ENCODE measurements at regions not wholly inside any gene's neighbourhood (a gene's known extent, or its start where the extent isn't known, plus 50 kb on each side); places are given as distances from the start of the nearest gene placed in this dataset.

- DNase-seq = no peak
These were observed 56.1 kb downstream of the BTG1 start for GRCh38 chr12:92089559-92089958.

GRCh38 chr12:92088805-92089204 lies 56.8 kb downstream of the BTG1 start:
- no peak for DNase-seq

GRCh38 chr12:92085736-92086040 lies 60.0 kb downstream of the BTG1 start:
- no peak for DNase-seq

GRCh38 chr12:92085040-92085735 lies 60.5 kb downstream of the BTG1 start:
- no peak for DNase-seq

GRCh38 chr12:92080911-92081285 lies 64.7 kb downstream of the BTG1 start:
- no peak for DNase-seq

- no peak for DNase-seq
These were observed 66.6 kb downstream of the BTG1 start for GRCh38 chr12:92079054-92079385.

- no peak for DNase-seq
These were observed 67.2 kb downstream of the BTG1 start for GRCh38 chr12:92078167-92079053.

GRCh38 chr12:92077530-92077929 lies 68.1 kb downstream of the BTG1 start:
- no peak for DNase-seq

GRCh38 chr12:92076101-92076500 lies 69.5 kb downstream of the BTG1 start:
- DNase-seq = no peak

GRCh38 chr12:92075425-92075914 lies 70.2 kb downstream of the BTG1 start:
- DNase-seq = peak; percentile 32

GRCh38 chr12:92074889-92075288 lies 70.8 kb downstream of the BTG1 start:
- no peak for DNase-seq

- no peak for DNase-seq
These were observed 72.6 kb downstream of the BTG1 start for GRCh38 chr12:92073094-92073493.

GRCh38 chr12:92072112-92072511 lies 73.5 kb downstream of the BTG1 start:
- DNase-seq = no peak

GRCh38 chr12:92070864-92071445 lies 74.7 kb downstream of the BTG1 start:
- no peak for DNase-seq

GRCh38 chr12:92070054-92070863 lies 75.4 kb downstream of the BTG1 start:
- DNase-seq = peak; percentile 53

- no peak for DNase-seq
These were observed 77.2 kb downstream of the BTG1 start for GRCh38 chr12:92068459-92068858.

GRCh38 chr12:92065639-92066038 lies 80.0 kb downstream of the BTG1 start:
- no peak for DNase-seq

GRCh38 chr12:92065018-92065499 lies 80.6 kb downstream of the BTG1 start:
- DNase-seq = no peak

GRCh38 chr12:92064422-92064821 lies 81.2 kb downstream of the BTG1 start:
- no peak for DNase-seq

- DNase-seq = no peak
These were observed 82.0 kb downstream of the BTG1 start for GRCh38 chr12:92063641-92064040.

- DNase-seq = no peak
These were observed 82.8 kb downstream of the BTG1 start for GRCh38 chr12:92062539-92063493.
